K562 (cell line): ENCODE measurements at regions not wholly inside any gene's neighbourhood (a gene's known extent, or its start where the extent isn't known, plus 50 kb on each side); places are given as distances from the start of the nearest gene placed in this dataset.

Experiments used
- ADNP ChIP-seq: fragments of 200-800 bp; sonication (Bioruptor generic); IDR thresholded peaks from 2 replicates; pipeline ENCODE4 v1.6.1; 2016; ENCODE audit warnings: missing genetic modification characterization, missing compliant biosample characterization
- BMI1 ChIP-seq: fragments of 150-350 bp; IDR thresholded peaks from 2 replicates; pipeline ENCODE4 v1.6.1; 2014; ENCODE audit warnings: low read length
- CCNT2 ChIP-seq: IDR thresholded peaks from 2 replicates; pipeline ENCODE4 v1.6.1; 2011; ENCODE audit warnings: borderline replicate concordance, low read depth, mild to moderate bottlenecking, moderate library complexity, mixed read lengths, low read length; ENCODE audit not compliant: insufficient read length; ENCODE audit errors: extremely low read depth
- HDAC3 ChIP-seq: fragments of 450-650 bp; IDR thresholded peaks from 2 replicates; pipeline ENCODE4 v1.6.1; 2018; ENCODE audit warnings: borderline replicate concordance, mild to moderate bottlenecking, moderate library complexity; ENCODE audit not compliant: partially characterized antibody
- KDM1A ChIP-seq, 2 experiments: fragments of 450-650 bp; IDR thresholded peaks; 2 replicates each; pipeline ENCODE4 v1.6.1; 2016; ENCODE audit warnings: mild to moderate bottlenecking in 2 of 2
- MYNN ChIP-seq, 2 experiments: sonication (generic); formaldehyde crosslinking in 1 of 2; IDR thresholded peaks; 2 replicates each; pipeline versions ENCODE4 v1.5.0 to v1.6.1; 2016 to 2020; ENCODE audit warnings: antibody characterized with exemption in 1 of 2, missing genetic modification reagents in 1 of 2
- PHF8 ChIP-seq: fragments of 200-600 bp; sonication (generic); IDR thresholded peaks from 2 replicates; pipeline ENCODE4 v1.6.1; 2012; ENCODE audit warnings: mixed run types, mild to moderate bottlenecking, inconsistent platforms, low read length, moderate library complexity, borderline replicate concordance
- POLR2A ChIP-seq: fragments of 450-650 bp; conservative IDR thresholded peaks from 2 replicates; pipeline ENCODE4 v1.6.1; 2016
- PTRF ChIP-seq: fragments of 450-650 bp; IDR thresholded peaks from 2 replicates; pipeline ENCODE4 v1.6.1; 2016; ENCODE audit warnings: mild to moderate bottlenecking, missing genetic modification characterization, missing compliant biosample characterization
- SMAD4 ChIP-seq: fragments of 250-450 bp; sonication (Bioruptor Pico); conservative IDR thresholded peaks from 2 replicates; pipeline ENCODE4 v1.8.0; 2021; ENCODE audit warnings: inconsistent platforms, mild to moderate bottlenecking, moderate library complexity
- TBL1XR1 ChIP-seq, 2 experiments: IDR thresholded peaks; 2 replicates each; pipeline ENCODE4 v1.6.1; 2012; ENCODE audit warnings: improper control_type of control experiment in 2 of 2, low read length in 2 of 2, mild to moderate bottlenecking in 1 of 2
- TEAD4 ChIP-seq, 2 experiments: sonication (generic) in 1 of 2; formaldehyde crosslinking in 1 of 2; IDR thresholded peaks; 2 replicates each; pipeline versions ENCODE4 v1.6.1 to v1.8.0; 2012 to 2022; ENCODE audit warnings: borderline replicate concordance in 1 of 2, inconsistent platforms in 1 of 2, low read length in 1 of 2, mild to moderate bottlenecking in 1 of 2, missing genetic modification reagents in 1 of 2
- YY1 ChIP-seq, 3 experiments: IDR thresholded peaks; 2 replicates each; pipeline ENCODE4 v1.6.1; 2011; ENCODE audit warnings: low read length in 2 of 3, mild to moderate bottlenecking in 2 of 3, moderate library complexity in 2 of 3, borderline replicate concordance in 1 of 3, control low read depth in 1 of 3, low read depth in 1 of 3; ENCODE audit not compliant: insufficient read depth in 3 of 3, insufficient replicate concordance in 2 of 3, control insufficient read depth in 1 of 3, insufficient read length in 1 of 3; ENCODE audit errors: extremely low read depth in 1 of 3
- ZNF124 ChIP-seq: sonication (generic); formaldehyde crosslinking; IDR thresholded peaks from 2 replicates; pipeline ENCODE4 v1.8.1; 2022; ENCODE audit warnings: missing genetic modification reagents
- TF ChIP-seq, protein P1 (sequence below), 2 experiments: fragments of 200-800 bp in 1 of 2; sonication (Bioruptor generic) in 1 of 2; sonication (generic) in 1 of 2; formaldehyde crosslinking in 1 of 2; IDR thresholded peaks in 1 of 2; conservative IDR thresholded peaks in 1 of 2; 2 replicates each; pipeline versions ENCODE4 v1.5.0 to v1.6.1; 2016 to 2020; ENCODE audit warnings: missing compliant biosample characterization in 1 of 2, missing genetic modification characterization in 1 of 2, missing genetic modification reagents in 1 of 2
- TF ChIP-seq, protein P2 (sequence below): fragments of 450-650 bp; IDR thresholded peaks from 2 replicates; pipeline ENCODE4 v1.6.1; 2016; ENCODE audit warnings: missing biosample characterization, missing genetic modification characterization
- TF ChIP-seq, protein P3 (sequence below), 2 experiments: IDR thresholded peaks; 2 replicates each; pipeline ENCODE4 v1.6.1; 2012; ENCODE audit warnings: improper control_type of control experiment in 2 of 2, low read depth in 2 of 2, low read length in 2 of 2, borderline replicate concordance in 1 of 2
- TF ChIP-seq, protein P4 (sequence below): sonication (generic); formaldehyde crosslinking; IDR thresholded peaks from 2 replicates; pipeline ENCODE4 v1.8.0; 2022; ENCODE audit warnings: missing genetic modification reagents, mild to moderate bottlenecking, borderline replicate concordance

- TF ChIP-seq, protein P1, sequence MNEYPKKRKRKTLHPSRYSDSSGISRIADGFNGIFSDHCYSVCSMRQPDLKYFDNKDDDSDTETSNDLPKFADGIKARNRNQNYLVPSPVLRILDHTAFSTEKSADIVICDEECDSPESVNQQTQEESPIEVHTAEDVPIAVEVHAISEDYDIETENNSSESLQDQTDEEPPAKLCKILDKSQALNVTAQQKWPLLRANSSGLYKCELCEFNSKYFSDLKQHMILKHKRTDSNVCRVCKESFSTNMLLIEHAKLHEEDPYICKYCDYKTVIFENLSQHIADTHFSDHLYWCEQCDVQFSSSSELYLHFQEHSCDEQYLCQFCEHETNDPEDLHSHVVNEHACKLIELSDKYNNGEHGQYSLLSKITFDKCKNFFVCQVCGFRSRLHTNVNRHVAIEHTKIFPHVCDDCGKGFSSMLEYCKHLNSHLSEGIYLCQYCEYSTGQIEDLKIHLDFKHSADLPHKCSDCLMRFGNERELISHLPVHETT (CRISPR knock-in tag; conservative IDR thresholded peaks at IDR 0.05 in 1 of 2, IDR thresholded peaks at IDR 0.05 in 1 of 2) = peak in 1 of 2 experiments; percentile 74; a peak in 2 of 4 replicates
- 0 out of 2 replicates have a peak, but pooled peaks have one; percentile 45 for TF ChIP-seq PTRF (tag)
- TF ChIP-seq, protein P2, sequence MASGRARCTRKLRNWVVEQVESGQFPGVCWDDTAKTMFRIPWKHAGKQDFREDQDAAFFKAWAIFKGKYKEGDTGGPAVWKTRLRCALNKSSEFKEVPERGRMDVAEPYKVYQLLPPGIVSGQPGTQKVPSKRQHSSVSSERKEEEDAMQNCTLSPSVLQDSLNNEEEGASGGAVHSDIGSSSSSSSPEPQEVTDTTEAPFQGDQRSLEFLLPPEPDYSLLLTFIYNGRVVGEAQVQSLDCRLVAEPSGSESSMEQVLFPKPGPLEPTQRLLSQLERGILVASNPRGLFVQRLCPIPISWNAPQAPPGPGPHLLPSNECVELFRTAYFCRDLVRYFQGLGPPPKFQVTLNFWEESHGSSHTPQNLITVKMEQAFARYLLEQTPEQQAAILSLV (tag) = no peak
- TF ChIP-seq, protein P3, sequence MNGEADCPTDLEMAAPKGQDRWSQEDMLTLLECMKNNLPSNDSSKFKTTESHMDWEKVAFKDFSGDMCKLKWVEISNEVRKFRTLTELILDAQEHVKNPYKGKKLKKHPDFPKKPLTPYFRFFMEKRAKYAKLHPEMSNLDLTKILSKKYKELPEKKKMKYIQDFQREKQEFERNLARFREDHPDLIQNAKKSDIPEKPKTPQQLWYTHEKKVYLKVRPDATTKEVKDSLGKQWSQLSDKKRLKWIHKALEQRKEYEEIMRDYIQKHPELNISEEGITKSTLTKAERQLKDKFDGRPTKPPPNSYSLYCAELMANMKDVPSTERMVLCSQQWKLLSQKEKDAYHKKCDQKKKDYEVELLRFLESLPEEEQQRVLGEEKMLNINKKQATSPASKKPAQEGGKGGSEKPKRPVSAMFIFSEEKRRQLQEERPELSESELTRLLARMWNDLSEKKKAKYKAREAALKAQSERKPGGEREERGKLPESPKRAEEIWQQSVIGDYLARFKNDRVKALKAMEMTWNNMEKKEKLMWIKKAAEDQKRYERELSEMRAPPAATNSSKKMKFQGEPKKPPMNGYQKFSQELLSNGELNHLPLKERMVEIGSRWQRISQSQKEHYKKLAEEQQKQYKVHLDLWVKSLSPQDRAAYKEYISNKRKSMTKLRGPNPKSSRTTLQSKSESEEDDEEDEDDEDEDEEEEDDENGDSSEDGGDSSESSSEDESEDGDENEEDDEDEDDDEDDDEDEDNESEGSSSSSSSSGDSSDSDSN (IDR thresholded peaks at IDR 0.05; ENCODE audit: borderline replicate concordance in 1 of 2, low read depth in 2 of 2, low read length in 2 of 2) = no peak
- TF ChIP-seq HDAC3 = no peak
- TF ChIP-seq SMAD4 (CRISPR knock-in tag) = peak; percentile 62; the same call in 1 of the 2 replicates
- TF ChIP-seq BMI1 = no peak
- no peak for TF ChIP-seq MYNN (IDR thresholded peaks at IDR 0.05)
- no peak for TF ChIP-seq MYNN (CRISPR knock-in tag; IDR thresholded peaks at IDR 0.05)
- no peak for TF ChIP-seq ADNP (tag)
- TF ChIP-seq TBL1XR1 (IDR thresholded peaks at IDR 0.05; ENCODE audit: low read length in 2 of 2) = no peak
- no peak for TF ChIP-seq ZNF124 (CRISPR knock-in tag)
- TF ChIP-seq CCNT2 = no peak
- no peak for TF ChIP-seq POLR2A
- TF ChIP-seq, protein P4, sequence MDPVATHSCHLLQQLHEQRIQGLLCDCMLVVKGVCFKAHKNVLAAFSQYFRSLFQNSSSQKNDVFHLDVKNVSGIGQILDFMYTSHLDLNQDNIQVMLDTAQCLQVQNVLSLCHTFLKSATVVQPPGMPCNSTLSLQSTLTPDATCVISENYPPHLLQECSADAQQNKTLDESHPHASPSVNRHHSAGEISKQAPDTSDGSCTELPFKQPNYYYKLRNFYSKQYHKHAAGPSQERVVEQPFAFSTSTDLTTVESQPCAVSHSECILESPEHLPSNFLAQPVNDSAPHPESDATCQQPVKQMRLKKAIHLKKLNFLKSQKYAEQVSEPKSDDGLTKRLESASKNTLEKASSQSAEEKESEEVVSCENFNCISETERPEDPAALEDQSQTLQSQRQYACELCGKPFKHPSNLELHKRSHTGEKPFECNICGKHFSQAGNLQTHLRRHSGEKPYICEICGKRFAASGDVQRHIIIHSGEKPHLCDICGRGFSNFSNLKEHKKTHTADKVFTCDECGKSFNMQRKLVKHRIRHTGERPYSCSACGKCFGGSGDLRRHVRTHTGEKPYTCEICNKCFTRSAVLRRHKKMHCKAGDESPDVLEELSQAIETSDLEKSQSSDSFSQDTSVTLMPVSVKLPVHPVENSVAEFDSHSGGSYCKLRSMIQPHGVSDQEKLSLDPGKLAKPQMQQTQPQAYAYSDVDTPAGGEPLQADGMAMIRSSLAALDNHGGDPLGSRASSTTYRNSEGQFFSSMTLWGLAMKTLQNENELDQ = no peak
- no peak for TF ChIP-seq YY1 (IDR thresholded peaks at IDR 0.05; ENCODE audit: borderline replicate concordance in 1 of 3, control insufficient read depth in 1 of 3, extremely low read depth in 1 of 3, insufficient read depth in 3 of 3, insufficient read length in 1 of 3, insufficient replicate concordance in 2 of 3, low read depth in 1 of 3, low read length in 2 of 3)
- no peak for TF ChIP-seq KDM1A (IDR thresholded peaks at IDR 0.05)
- TF ChIP-seq PHF8 = no peak
- no peak for TF ChIP-seq TEAD4 (IDR thresholded peaks at IDR 0.05; ENCODE audit: low read length)
- no peak for TF ChIP-seq TEAD4 (CRISPR knock-in tag; IDR thresholded peaks at IDR 0.05; ENCODE audit: borderline replicate concordance)
Measured at GRCh38 chr18:45374878-45375630, 240.2 kb upstream of the SLC14A2 start (continued).
